Upper lobe of left lung (tissue), 4 donors: ENCODE measurements at regions not wholly inside any gene's neighbourhood (a gene's known extent, or its start where the extent isn't known, plus 50 kb on each side); places are given as distances from the start of the nearest gene placed in this dataset.

ENCODE experiments used
- CTCF ChIP-seq, 6 experiments: fragments of 450-650 bp in 4 of 6; fragments of 200-600 bp in 2 of 6; sonication (generic) in 2 of 6; IDR thresholded peaks; one replicate each; pipeline ENCODE4 v1.5.1; 2016 to 2019; ENCODE audit warnings: antibody characterized with exemption in 6 of 6
- EP300 ChIP-seq, 4 donors: sonication (generic); formaldehyde crosslinking; IDR thresholded peaks; one replicate each; pipeline ENCODE4 v1.5.1; 2017; ENCODE audit warnings: antibody characterized with exemption in 4 of 4, control low read depth in 2 of 4
- POLR2A ChIP-seq, 4 donors: fragments of 450-650 bp; IDR thresholded peaks; one replicate each; pipeline ENCODE4 v1.5.1; 2016 to 2017; ENCODE audit warnings: antibody characterized with exemption in 4 of 4, mild to moderate bottlenecking in 2 of 4
- POLR2AphosphoS5 ChIP-seq, 2 donors: sonication (generic); formaldehyde crosslinking; IDR thresholded peaks; one replicate each; pipeline ENCODE4 v1.5.1; 2017; ENCODE audit warnings: antibody characterized with exemption in 2 of 2

GRCh38 chr1:25107643-25108010, 124.7 kb downstream of the SYF2 start:
- TF ChIP-seq POLR2A (IDR thresholded peaks at IDR 0.05) (no peak), CTCF (IDR thresholded peaks at IDR 0.05) (no peak), POLR2AphosphoS5 (IDR thresholded peaks at IDR 0.05) (no peak), EP300 (IDR thresholded peaks at IDR 0.05) (no peak)
